Mammary epithelial cell (primary cell): ENCODE measurements at regions not wholly inside any gene's neighbourhood (a gene's known extent, or its start where the extent isn't known, plus 50 kb on each side); places are given as distances from the start of the nearest gene placed in this dataset.

Experiments used
- CTCF ChIP-seq, 2 donors: IDR thresholded peaks in 1 of 2; conservative IDR thresholded peaks in 1 of 2; 2 replicates each; pipeline ENCODE4 v1.5.1; 2011 to 2012; ENCODE audit warnings: inconsistent platforms in 2 of 2, low read length in 2 of 2, mild to moderate bottlenecking in 2 of 2, control low read depth in 1 of 2, low read depth in 1 of 2; ENCODE audit not compliant: insufficient read depth in 1 of 2; ENCODE audit errors: extremely low read depth in 1 of 2
- EZH2 ChIP-seq: IDR thresholded peaks from 2 replicates; pipeline ENCODE4 v1.6.1; 2012; ENCODE audit warnings: low read length, inconsistent platforms, borderline replicate concordance

GRCh38 chr18:8484951-8485350 lies 124.3 kb upstream of the RAB12 start:
- no peak for TF ChIP-seq CTCF (conservative IDR thresholded peaks at IDR 0.05 in 1 of 2, IDR thresholded peaks at IDR 0.05 in 1 of 2; ENCODE audit: extremely low read depth in 1 of 2, insufficient read depth in 1 of 2, low read depth in 1 of 2, low read length in 2 of 2)
- TF ChIP-seq EZH2: no peak
